ENCODE measurements at regions not wholly inside any gene's neighbourhood (a gene's known extent, or its start where the extent isn't known, plus 50 kb on each side); places are given as distances from the start of the nearest gene placed in this dataset.

GRCh38 chr20:6184086-6184485 lies 61.3 kb upstream of the FERMT1 start:
- DNase-seq = no peak

GRCh38 chr20:6180531-6180930 lies 57.7 kb upstream of the FERMT1 start:
- no peak for DNase-seq

- DNase-seq = peak in 1 of 2 experiments; percentile 27
These were observed 55.7 kb upstream of the FERMT1 start for GRCh38 chr20:6178537-6178936.

- DNase-seq = no peak
These were observed 50.7 kb upstream of the FERMT1 start for GRCh38 chr20:6173481-6173880.

All from NCI-H446 (cell line).